DMS 273 (cell line): ENCODE measurements at regions not wholly inside any gene's neighbourhood (a gene's known extent, or its start where the extent isn't known, plus 50 kb on each side); places are given as distances from the start of the nearest gene placed in this dataset.
"Not testable (repeated sequence)": the region's sequence is repeated elsewhere in the genome, so short reads cannot be mapped to it uniquely, and the experiment has no call there.

Experiments
- DNase-seq: peaks from one replicate; lab custom pipeline; 2025; ENCODE audit not compliant: unreplicated experiment; lab: John Stamatoyannopoulos, UW

- peak; percentile 65 for DNase-seq
Measured at GRCh38 chrX:65451663-65452062, 82.9 kb downstream of the LAS1L start.

- DNase-seq = no peak
Measured at GRCh38 chrX:65420154-65420553, 114.4 kb downstream of the LAS1L start.

- not testable (repeated sequence) for DNase-seq
Measured at GRCh38 chrX:65407662-65408061, 126.9 kb downstream of the LAS1L start.

GRCh38 chrX:65407157-65407626, 127.4 kb downstream of the LAS1L start:
- DNase-seq = no peak

- no peak for DNase-seq
Measured at GRCh38 chrX:65406532-65406931, 128.1 kb downstream of the LAS1L start.

GRCh38 chrX:65392284-65392683, 142.3 kb downstream of the LAS1L start:
- no peak for DNase-seq

DNA sequence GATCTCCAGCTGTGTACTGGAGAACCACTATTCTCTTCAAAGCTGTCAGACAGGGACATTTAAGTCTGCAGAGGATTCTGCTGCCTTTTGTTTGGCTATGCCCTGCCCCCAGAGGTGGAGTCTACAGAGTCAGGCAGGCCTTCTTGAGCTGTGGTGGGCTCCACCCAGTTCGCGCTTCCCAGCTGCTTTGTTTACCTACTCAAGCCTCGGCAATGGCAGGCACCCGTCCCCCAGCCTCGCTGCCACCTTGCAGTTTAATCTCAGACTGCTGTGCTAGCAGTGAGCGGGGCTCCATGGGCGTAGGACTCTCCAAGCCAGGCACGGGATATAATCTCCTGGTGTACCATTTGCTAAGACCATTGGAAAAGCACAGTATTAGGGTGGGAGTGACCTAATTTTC, 145.5 kb downstream of the LAS1L start:
- DNase-seq = not testable (repeated sequence)
